Activated T-helper 2 cell treated with anti-CD3 and anti-CD28 coated beads, Interferon-gamma antibody, Interleukin-2, Interleukin-4, amounts not matched to agents 10 μg/mL and 5 μg/mL and 100 μg/mL, durations not matched to agents 14 hours and 24 hours and 36 hours (primary cell): ENCODE measurements at regions not wholly inside any gene's neighbourhood (a gene's known extent, or its start where the extent isn't known, plus 50 kb on each side); places are given as distances from the start of the nearest gene placed in this dataset.

Source experiments
- DNase-seq: peaks from one replicate; pipeline ENCODE4 v3.0.0; 2021; ENCODE audit warnings: low spot score
- H3K27ac Mint-ChIP-seq: one replicate; pipeline ENCODE4 v1.8.0; 2021; ENCODE audit warnings: mixed read lengths
- H3K27me3 Mint-ChIP-seq: one replicate; pipeline ENCODE4 v1.8.0; 2021; ENCODE audit warnings: low read depth, mixed read lengths
- H3K36me3 Mint-ChIP-seq: one replicate; pipeline ENCODE4 v1.8.0; 2021; ENCODE audit warnings: low read depth, mixed read lengths
- H3K4me1 Mint-ChIP-seq: one replicate; pipeline ENCODE4 v1.8.0; 2021; ENCODE audit warnings: low read depth, mixed read lengths
- H3K4me3 Mint-ChIP-seq: one replicate; pipeline ENCODE4 v1.8.0; 2021; ENCODE audit warnings: low read depth, mild to moderate bottlenecking, moderate library complexity, mixed read lengths
- H3K9me3 Mint-ChIP-seq: one replicate; pipeline ENCODE4 v1.8.0; 2021; ENCODE audit warnings: mixed read lengths
- intact Hi-C: fragments of 100-400 bp; cut with micrococcal nuclease; formaldehyde crosslinking; loops from one replicate; pipeline ENCODE4 v1.15.1; 2023

GRCh38 chr20:4490045-4490444, 196.2 kb upstream of the PRNP start:
- H3K9me3 Mint-ChIP-seq = no peaks in the 10 kb centered on the region
- no peak overlapping the region for H3K27ac Mint-ChIP-seq
- peaks cover 24% of the 10 kb centered on the region for H3K27me3 Mint-ChIP-seq
- no peak for DNase-seq
- no peak overlapping the region for H3K4me3 Mint-ChIP-seq
- intact Hi-C loops = no loop called here
- no peaks in the 10 kb centered on the region for H3K36me3 Mint-ChIP-seq
- H3K4me1 Mint-ChIP-seq = no peaks in the 10 kb centered on the region

GRCh38 chr20:4488407-4489339, 197.6 kb upstream of the PRNP start:
- Mint-ChIP-seq H3K27me3 (peaks cover 27% of the 10 kb centered on the region), H3K4me1 (no peaks in the 10 kb centered on the region), H3K4me3 (no peak overlapping the region), H3K9me3 (no peaks in the 10 kb centered on the region), H3K27ac (no peak overlapping the region), H3K36me3 (no peaks in the 10 kb centered on the region)
- no peak for DNase-seq
- intact Hi-C loops = no loop called here

- H3K4me3 Mint-ChIP-seq = no peak overlapping the region
- peaks cover 22% of the 10 kb centered on the region for H3K27me3 Mint-ChIP-seq
- H3K36me3 Mint-ChIP-seq = no peaks in the 10 kb centered on the region
- no peak overlapping the region for H3K27ac Mint-ChIP-seq
- no peaks in the 10 kb centered on the region for H3K9me3 Mint-ChIP-seq
- no peak for DNase-seq
- no peaks in the 10 kb centered on the region for H3K4me1 Mint-ChIP-seq
- intact Hi-C loops = no loop called here
These were observed 201.8 kb upstream of the PRNP start for GRCh38 chr20:4484379-4484997.

- H3K27me3 Mint-ChIP-seq = peaks cover 23% of the 10 kb centered on the region
- no peak for DNase-seq
- H3K4me3 Mint-ChIP-seq = no peak overlapping the region
- no peak overlapping the region for H3K27ac Mint-ChIP-seq
- no peaks in the 10 kb centered on the region for H3K36me3 Mint-ChIP-seq
- H3K9me3 Mint-ChIP-seq = no peaks in the 10 kb centered on the region
- intact Hi-C loops = no loop called here
- H3K4me1 Mint-ChIP-seq = no peaks in the 10 kb centered on the region
These were observed 202.3 kb upstream of the PRNP start for GRCh38 chr20:4483961-4484360.

- Mint-ChIP-seq H3K27ac (no peak overlapping the region), H3K4me3 (no peak overlapping the region)
These were observed 202.8 kb upstream of the PRNP start for GRCh38 chr20:4483486-4483885.

GRCh38 chr20:4480104-4480503, 206.2 kb upstream of the PRNP start:
- no peaks in the 10 kb centered on the region for H3K36me3 Mint-ChIP-seq
- intact Hi-C loops = no loop called here
- no peaks in the 10 kb centered on the region for H3K9me3 Mint-ChIP-seq
- H3K27ac Mint-ChIP-seq = no peak overlapping the region
- no peaks in the 10 kb centered on the region for H3K4me1 Mint-ChIP-seq
- DNase-seq = no peak
- H3K27me3 Mint-ChIP-seq = peaks cover 16% of the 10 kb centered on the region
- H3K4me3 Mint-ChIP-seq = no peak overlapping the region

More at GRCh38 chr20:4483486-4483885, 202.8 kb upstream of the PRNP start:
- no peak for DNase-seq
- no peaks in the 10 kb centered on the region for H3K36me3 Mint-ChIP-seq
- peaks cover 22% of the 10 kb centered on the region for H3K27me3 Mint-ChIP-seq
- intact Hi-C loops = no loop called here
- no peaks in the 10 kb centered on the region for H3K4me1 Mint-ChIP-seq
- no peaks in the 10 kb centered on the region for H3K9me3 Mint-ChIP-seq

- no peak overlapping the region for H3K4me3 Mint-ChIP-seq
- intact Hi-C loops = no loop called here
- H3K27ac Mint-ChIP-seq = no peak overlapping the region
- no peak for DNase-seq
- H3K9me3 Mint-ChIP-seq = no peaks in the 10 kb centered on the region
- H3K4me1 Mint-ChIP-seq = no peaks in the 10 kb centered on the region
- no peaks in the 10 kb centered on the region for H3K36me3 Mint-ChIP-seq
- H3K27me3 Mint-ChIP-seq = peaks cover 16% of the 10 kb centered on the region
These were observed 209.3 kb upstream of the PRNP start for GRCh38 chr20:4476903-4477500.

GRCh38 chr20:4472906-4473305, 213.3 kb upstream of the PRNP start:
- Mint-ChIP-seq H3K9me3 (no peaks in the 10 kb centered on the region), H3K27me3 (peaks cover 19% of the 10 kb centered on the region)

GRCh38 chr20:4471221-4471620, 215.0 kb upstream of the PRNP start:
- no peak overlapping the region for H3K4me3 Mint-ChIP-seq
- peaks cover 19% of the 10 kb centered on the region for H3K27me3 Mint-ChIP-seq
- no peaks in the 10 kb centered on the region for H3K4me1 Mint-ChIP-seq
- H3K9me3 Mint-ChIP-seq = no peaks in the 10 kb centered on the region
- intact Hi-C loops = no loop called here
- no peak overlapping the region for H3K27ac Mint-ChIP-seq
- DNase-seq = no peak
- H3K36me3 Mint-ChIP-seq = no peaks in the 10 kb centered on the region

More at GRCh38 chr20:4472906-4473305, 213.3 kb upstream of the PRNP start:
- no peak for DNase-seq
- H3K36me3 Mint-ChIP-seq = no peaks in the 10 kb centered on the region
- no peak overlapping the region for H3K4me3 Mint-ChIP-seq
- H3K27ac Mint-ChIP-seq = no peak overlapping the region
- no peaks in the 10 kb centered on the region for H3K4me1 Mint-ChIP-seq
- intact Hi-C loops = no loop called here

- no peak overlapping the region for H3K27ac Mint-ChIP-seq
- no peaks in the 10 kb centered on the region for H3K36me3 Mint-ChIP-seq
- H3K4me1 Mint-ChIP-seq = no peaks in the 10 kb centered on the region
- peaks cover 15% of the 10 kb centered on the region for H3K27me3 Mint-ChIP-seq
- DNase-seq = no peak
- intact Hi-C loops = no loop called here
- H3K9me3 Mint-ChIP-seq = no peaks in the 10 kb centered on the region
- H3K4me3 Mint-ChIP-seq = no peak overlapping the region
These were observed 215.9 kb upstream of the PRNP start for GRCh38 chr20:4470375-4470774.

GRCh38 chr20:4469910-4470309, 216.3 kb upstream of the PRNP start:
- DNase-seq = no peak
- H3K9me3 Mint-ChIP-seq = no peaks in the 10 kb centered on the region
- H3K27ac Mint-ChIP-seq = no peak overlapping the region
- no peaks in the 10 kb centered on the region for H3K4me1 Mint-ChIP-seq
- no peak overlapping the region for H3K4me3 Mint-ChIP-seq
- H3K36me3 Mint-ChIP-seq = no peaks in the 10 kb centered on the region
- peaks cover 16% of the 10 kb centered on the region for H3K27me3 Mint-ChIP-seq
- intact Hi-C loops = no loop called here

- Mint-ChIP-seq H3K27ac (no peak overlapping the region), H3K9me3 (no peaks in the 10 kb centered on the region), H3K4me1 (no peaks in the 10 kb centered on the region), H3K27me3 (peaks cover 12% of the 10 kb centered on the region), H3K36me3 (no peaks in the 10 kb centered on the region), H3K4me3 (no peak overlapping the region)
- DNase-seq = no peak
- intact Hi-C loops = no loop called here
These were observed 218.1 kb upstream of the PRNP start for GRCh38 chr20:4468114-4468513.
